Liver (tissue), 3 donors: ENCODE measurements at regions not wholly inside any gene's neighbourhood (a gene's known extent, or its start where the extent isn't known, plus 50 kb on each side); places are given as distances from the start of the nearest gene placed in this dataset.
"Not testable (repeated sequence)": the region's sequence is repeated elsewhere in the genome, so short reads cannot be mapped to it uniquely, and the experiment has no call there.

Experiments used
- ATF3 ChIP-seq: IDR thresholded peaks from 2 replicates; pipeline ENCODE4 v1.6.1; 2016; ENCODE audit warnings: antibody characterized with exemption
- CTCF ChIP-seq: fragments of 150-350 bp; IDR thresholded peaks from 2 replicates; pipeline ENCODE4 v1.5.1; 2017; ENCODE audit warnings: improper control_type of control experiment, low read depth, low read length; ENCODE audit not compliant: missing input control
- GABPA ChIP-seq, 2 donors: IDR thresholded peaks in 1 of 2; conservative IDR thresholded peaks in 1 of 2; 2 replicates each; pipeline ENCODE4 v1.6.1; 2016; ENCODE audit warnings: antibody characterized with exemption in 2 of 2, mild to moderate bottlenecking in 1 of 2, moderate library complexity in 1 of 2
- JUND ChIP-seq, 2 donors: IDR thresholded peaks; 2 replicates each; pipeline ENCODE4 v1.6.1; 2016; ENCODE audit warnings: antibody characterized with exemption in 2 of 2
- NR2F2 ChIP-seq: IDR thresholded peaks from 2 replicates; pipeline ENCODE4 v1.6.1; 2016; ENCODE audit warnings: antibody characterized with exemption
- RAD21 ChIP-seq, 2 donors: IDR thresholded peaks; 2 replicates each; pipeline ENCODE4 v1.6.1; 2016; ENCODE audit warnings: antibody characterized with exemption in 2 of 2, mild to moderate bottlenecking in 2 of 2
- REST ChIP-seq: IDR thresholded peaks from 2 replicates; pipeline ENCODE4 v1.6.1; 2016; ENCODE audit warnings: antibody characterized with exemption, mild to moderate bottlenecking
- TAF1 ChIP-seq: conservative IDR thresholded peaks from 2 replicates; pipeline ENCODE4 v1.6.1; 2016; ENCODE audit warnings: antibody characterized with exemption, mild to moderate bottlenecking
- TF ChIP-seq, protein P1 (sequence below): IDR thresholded peaks from 2 replicates; pipeline ENCODE4 v1.6.1; 2016; ENCODE audit warnings: antibody characterized with exemption
- donor health status: healthy.
- donor health status: healthy.

GRCh38 chr19:20292520-20292919 is 125.5 kb downstream of the ZNF486 start:
- TF ChIP-seq, protein P1, sequence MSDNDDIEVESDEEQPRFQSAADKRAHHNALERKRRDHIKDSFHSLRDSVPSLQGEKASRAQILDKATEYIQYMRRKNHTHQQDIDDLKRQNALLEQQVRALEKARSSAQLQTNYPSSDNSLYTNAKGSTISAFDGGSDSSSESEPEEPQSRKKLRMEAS: not testable (repeated sequence)
- not testable (repeated sequence) for TF ChIP-seq ATF3; JUND (IDR thresholded peaks at IDR 0.05); CTCF; GABPA (IDR thresholded peaks at IDR 0.05 in 1 of 2, conservative IDR thresholded peaks at IDR 0.05 in 1 of 2); RAD21 (IDR thresholded peaks at IDR 0.05); TAF1; REST; NR2F2
